HG03108 (cell line): ENCODE measurements at regions not wholly inside any gene's neighbourhood (a gene's known extent, or its start where the extent isn't known, plus 50 kb on each side); places are given as distances from the start of the nearest gene placed in this dataset.

Experiments
- ATAC-seq: cut with Tn5 transposase; IDR thresholded peaks from one replicate; pipeline ENCODE4 v1.9.1; 2021; ENCODE audit warnings: moderate library complexity; ENCODE audit not compliant: unreplicated experiment

DNA sequence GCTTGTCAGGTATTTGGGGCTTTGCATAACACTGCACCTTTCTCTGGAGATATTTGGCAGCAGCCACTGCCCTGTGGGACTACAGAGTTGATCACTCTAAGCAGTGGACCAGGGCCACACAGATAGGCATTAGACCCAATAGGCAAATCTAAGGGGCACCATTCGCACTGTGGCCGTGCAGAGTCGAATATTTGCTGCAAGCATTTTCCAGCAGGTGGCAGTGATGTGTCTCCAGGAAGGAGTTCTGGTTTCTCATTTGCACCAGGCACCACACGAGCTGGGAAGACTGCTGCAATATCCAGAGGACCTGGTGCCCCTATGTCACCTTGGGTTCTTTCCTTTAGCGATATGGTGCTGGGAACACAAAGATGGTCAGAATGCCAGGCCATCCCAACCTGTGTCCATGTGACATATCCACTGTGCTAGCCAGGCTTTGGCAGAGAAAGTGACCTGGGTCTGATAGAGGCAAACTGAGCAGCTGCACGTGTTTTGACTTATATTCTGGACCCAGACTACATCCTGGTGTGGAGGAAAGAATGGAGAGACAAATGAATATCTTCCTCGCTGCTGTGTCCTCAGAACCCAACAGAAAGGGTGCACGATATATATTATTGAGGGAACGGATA lies 318.7 kb downstream of the BUD13 start:
- no peak for ATAC-seq

DNA sequence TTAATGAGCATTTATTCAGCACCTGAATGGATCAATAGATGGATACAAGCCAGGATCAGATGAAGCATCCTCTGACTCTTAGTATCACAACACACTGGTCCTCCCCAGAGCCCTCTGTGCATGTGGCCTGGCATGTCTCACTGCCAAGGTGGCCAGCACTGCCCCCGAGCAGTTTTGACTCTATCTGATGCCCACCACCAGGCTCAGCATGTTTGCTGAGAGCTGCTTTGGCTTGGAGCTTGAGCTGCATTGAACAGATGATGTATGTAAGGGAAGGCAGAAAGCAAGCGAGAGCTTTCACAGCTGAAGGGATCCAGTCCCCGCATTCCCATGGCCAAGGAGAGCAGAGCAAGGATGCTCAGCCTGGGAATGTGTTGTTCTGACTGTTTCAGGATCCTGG lies 320.3 kb downstream of the BUD13 start:
- ATAC-seq = no peak

GRCh38 chr11:116449522-116449921 lies 323.3 kb downstream of the BUD13 start:
- no peak for ATAC-seq

GRCh38 chr11:116446048-116446941 lies 326.5 kb downstream of the BUD13 start:
- ATAC-seq = no peak

GRCh38 chr11:116445108-116446047 lies 327.4 kb downstream of the BUD13 start:
- ATAC-seq = no peak

- no peak for ATAC-seq
These were observed 330.5 kb downstream of the BUD13 start for GRCh38 chr11:116442238-116442752.

DNA sequence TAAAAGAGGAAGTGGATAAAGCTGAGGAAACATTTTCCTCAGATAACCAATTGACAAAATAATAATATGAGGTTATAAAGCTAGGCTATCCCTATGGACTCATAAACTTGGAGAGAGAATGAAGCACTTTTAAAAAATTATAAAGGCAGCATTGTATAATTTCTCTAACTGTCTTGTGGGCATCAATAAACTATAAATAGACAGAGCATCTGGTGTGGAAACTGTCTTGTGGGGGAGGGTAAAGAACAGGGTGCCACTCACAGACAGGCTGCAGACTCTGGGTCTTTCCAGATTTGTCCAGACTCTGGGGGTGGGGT lies 333.5 kb downstream of the BUD13 start:
- ATAC-seq = no peak

- no peak for ATAC-seq
These were observed 334.0 kb downstream of the BUD13 start for GRCh38 chr11:116438651-116439360.

DNA sequence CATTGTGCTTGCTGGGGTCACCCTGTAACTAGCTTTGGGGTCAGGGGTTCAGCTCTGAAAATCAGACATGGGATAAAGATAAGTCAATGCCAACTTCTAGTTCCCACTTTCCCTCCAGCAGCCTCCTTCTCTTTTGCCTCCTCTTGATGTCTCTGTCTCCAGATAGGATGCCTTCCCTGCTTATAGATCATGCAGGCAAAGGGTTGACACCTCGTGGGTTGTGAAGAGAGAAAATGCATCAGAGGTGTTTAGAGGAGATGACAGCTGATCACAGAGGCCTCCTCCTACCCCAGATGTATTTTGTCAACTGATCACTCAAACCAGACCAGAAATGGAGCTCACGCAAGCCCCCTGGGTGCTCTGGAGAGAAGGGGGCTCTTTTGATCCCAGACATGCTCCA lies 337.8 kb downstream of the BUD13 start:
- no peak for ATAC-seq

GRCh38 chr11:116432301-116432700 lies 340.5 kb downstream of the BUD13 start:
- ATAC-seq = no peak

DNA sequence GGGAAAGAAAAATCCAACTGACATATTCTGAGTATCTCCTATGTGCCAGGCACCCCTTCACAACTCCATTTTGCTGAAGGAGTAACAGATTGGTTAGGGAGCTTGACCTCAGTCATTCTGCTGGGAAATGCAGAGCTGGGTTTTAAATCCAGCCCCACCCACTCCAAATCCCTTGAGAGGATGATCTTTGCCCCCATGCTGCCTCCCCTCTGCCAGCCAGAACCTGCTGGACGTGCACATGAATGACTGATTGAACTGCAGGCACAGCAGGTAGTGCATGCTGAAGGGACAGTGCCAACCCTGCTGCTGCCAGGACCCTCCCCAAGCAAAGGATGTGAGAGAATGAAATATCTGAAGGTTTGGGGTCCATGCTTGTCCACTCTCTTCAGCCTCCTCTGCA lies 340.9 kb downstream of the BUD13 start:
- ATAC-seq = no peak

- no peak for ATAC-seq
These were observed 344.2 kb downstream of the BUD13 start for GRCh38 chr11:116428638-116428975.

- no peak for ATAC-seq
These were observed 344.7 kb downstream of the BUD13 start for GRCh38 chr11:116427903-116428637.

DNA sequence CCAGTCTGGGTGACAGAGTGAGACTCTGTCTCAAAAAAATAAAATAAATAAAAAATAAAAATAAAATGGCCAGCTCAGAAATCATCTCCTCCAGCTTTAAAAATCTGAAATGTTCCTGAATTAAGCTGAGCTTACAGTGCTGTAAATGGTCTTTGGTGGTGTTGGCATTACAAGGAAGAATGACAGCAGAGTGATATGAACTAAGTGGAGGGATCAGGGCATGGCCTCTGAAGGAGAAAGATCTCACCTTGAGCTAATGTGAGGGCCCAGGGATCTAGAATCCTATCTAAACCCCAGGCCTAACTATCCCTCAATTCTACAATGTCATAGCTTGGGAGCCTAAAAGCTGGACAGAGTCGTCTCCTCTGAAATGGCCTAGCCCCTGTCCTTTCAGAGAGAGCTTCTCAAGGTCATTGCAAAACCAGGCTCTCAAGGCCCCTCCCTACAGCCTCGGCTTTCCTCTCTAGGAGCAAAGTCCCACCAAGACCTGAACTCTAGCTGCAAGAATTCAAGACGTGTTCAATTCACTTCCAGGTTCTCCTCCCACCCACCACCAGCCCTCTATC lies 345.4 kb downstream of the BUD13 start:
- ATAC-seq = no peak

GRCh38 chr11:116426761-116427160 lies 346.0 kb downstream of the BUD13 start:
- no peak for ATAC-seq

DNA sequence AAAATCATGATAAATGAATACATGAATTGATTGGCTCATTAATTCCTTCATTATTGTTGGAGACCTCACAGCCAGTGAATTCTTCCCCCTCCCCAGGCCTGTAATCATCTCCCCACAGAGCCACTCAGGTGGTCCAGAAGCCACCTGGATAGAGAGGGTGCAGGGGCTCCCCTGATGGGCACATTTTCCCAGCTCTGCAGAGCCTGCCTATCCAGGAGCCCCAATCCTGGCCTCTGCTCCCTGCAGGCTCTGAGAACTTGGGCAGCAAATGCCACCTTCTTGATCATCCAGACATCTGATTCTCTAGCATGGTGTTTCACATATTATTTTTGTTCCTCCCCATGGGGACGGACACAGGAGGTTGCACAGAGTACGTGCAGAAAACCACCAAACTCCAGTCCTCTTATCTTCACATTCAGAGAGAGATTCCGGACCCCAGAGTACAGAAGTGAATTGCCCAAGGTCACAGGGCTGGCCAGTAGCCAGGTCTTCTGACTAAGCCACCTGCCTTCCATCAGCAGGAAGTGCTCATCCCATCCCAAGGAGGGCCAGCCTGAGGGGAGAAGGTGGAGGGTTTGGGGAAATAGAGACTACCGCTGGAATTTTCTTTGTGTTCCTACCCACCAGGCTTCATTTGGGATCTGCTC lies 348.0 kb downstream of the BUD13 start:
- ATAC-seq = no peak

DNA sequence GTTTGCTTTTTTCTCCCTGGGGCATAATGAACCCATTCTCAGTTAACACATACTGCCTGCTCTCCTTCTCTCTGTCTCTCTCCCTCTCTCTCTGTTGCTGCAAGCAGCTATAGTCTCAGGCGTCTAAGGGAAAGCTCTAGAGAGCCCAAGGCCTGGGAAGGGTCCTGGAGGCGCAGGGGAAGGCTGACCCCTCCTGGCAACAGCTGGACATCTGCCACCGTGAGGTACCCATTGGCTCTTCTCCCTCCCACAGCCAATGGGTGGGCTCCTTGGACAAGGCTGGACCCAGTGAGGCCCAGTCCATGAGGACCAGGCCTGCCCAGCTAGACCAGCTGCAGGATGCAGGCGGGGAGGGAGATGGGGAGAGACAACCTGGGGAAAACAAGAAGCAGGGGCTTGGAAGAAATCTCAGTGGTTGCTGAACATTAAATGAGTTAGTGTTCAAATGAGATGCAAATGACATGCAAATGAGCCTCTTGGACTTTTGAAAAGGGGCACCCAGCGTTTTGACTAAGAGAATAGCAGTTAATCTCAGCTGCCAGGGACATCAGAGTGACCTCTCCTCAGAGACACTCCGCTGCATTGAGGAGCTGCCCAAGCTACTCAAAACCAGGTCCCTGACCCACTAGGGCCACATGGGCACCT lies 349.7 kb downstream of the BUD13 start:
- ATAC-seq = no peak

GRCh38 chr11:116422556-116422955 lies 350.2 kb downstream of the BUD13 start:
- ATAC-seq = no peak
